Activated CD4-positive, alpha-beta T cell treated with anti-CD3 and anti-CD28 coated beads for 24 hours (primary cell): ENCODE measurements at regions not wholly inside any gene's neighbourhood (a gene's known extent, or its start where the extent isn't known, plus 50 kb on each side); places are given as distances from the start of the nearest gene placed in this dataset.

Experiments
- DNase-seq, 2 donors: peaks; one replicate each; pipeline ENCODE4 v3.0.0-alpha.2; 2020; ENCODE audit warnings: low read depth in 2 of 2

GRCh38 chr2:12110481-12110880 lies 364.0 kb downstream of the LPIN1 start:
- no peak for DNase-seq

GRCh38 chr2:12113412-12113811 lies 367.0 kb downstream of the LPIN1 start:
- no peak for DNase-seq

DNA sequence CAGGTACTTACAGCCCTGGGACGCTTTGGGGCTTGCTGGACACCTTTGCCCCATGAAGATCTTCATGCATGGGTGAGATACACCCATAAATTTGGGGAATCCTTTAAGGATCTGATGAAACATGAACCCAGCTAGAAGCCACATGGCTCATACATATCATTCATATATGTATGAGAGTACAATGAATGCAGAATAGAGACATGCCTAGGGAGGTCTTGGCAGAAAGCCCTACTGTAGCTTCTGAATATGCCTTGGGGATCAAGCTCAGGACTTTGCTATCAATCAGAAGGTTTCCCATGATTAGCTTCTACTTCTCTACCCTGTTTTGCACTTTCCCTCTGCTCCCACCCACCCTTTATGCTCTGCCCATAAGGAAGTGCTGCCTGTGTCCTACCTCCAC lies 368.4 kb downstream of the LPIN1 start:
- no peak for DNase-seq

- no peak for DNase-seq
These were observed 369.9 kb downstream of the LPIN1 start for GRCh38 chr2:12116228-12116750.

- no peak for DNase-seq
These were observed 373.4 kb downstream of the LPIN1 start for GRCh38 chr2:12119841-12120240.

GRCh38 chr2:12120281-12121150 lies 374.1 kb downstream of the LPIN1 start:
- DNase-seq = no peak

DNA sequence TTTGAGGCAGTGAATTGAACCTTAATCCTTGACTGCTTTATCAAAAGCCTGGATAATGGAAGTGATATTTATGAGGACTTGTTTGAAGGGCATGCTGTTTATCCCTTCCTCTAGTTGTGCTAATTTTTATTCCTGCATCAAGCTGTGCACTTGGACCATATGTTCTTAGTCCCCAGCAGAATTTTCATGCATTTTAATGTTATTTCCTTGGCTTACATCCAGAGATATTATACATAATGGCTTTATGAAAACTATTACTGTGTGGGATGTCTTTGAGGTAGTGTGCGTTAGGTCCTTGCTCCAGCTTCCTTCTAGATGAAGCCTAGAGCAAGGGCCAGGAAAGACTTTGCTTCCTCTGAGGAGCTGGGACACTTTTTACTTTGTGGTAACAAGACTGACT lies 378.4 kb downstream of the LPIN1 start:
- DNase-seq = no peak

- no peak for DNase-seq
These were observed 379.9 kb downstream of the LPIN1 start for GRCh38 chr2:12126318-12126717.

GRCh38 chr2:12127638-12128037 lies 381.2 kb downstream of the LPIN1 start:
- DNase-seq = no peak

- no peak for DNase-seq
These were observed 385.5 kb downstream of the LPIN1 start for GRCh38 chr2:12131975-12132374.

- DNase-seq = no peak
These were observed 395.3 kb downstream of the LPIN1 start for GRCh38 chr2:12141618-12142258.

- DNase-seq = no peak
These were observed 405.3 kb downstream of the LPIN1 start for GRCh38 chr2:12151716-12152115.

DNA sequence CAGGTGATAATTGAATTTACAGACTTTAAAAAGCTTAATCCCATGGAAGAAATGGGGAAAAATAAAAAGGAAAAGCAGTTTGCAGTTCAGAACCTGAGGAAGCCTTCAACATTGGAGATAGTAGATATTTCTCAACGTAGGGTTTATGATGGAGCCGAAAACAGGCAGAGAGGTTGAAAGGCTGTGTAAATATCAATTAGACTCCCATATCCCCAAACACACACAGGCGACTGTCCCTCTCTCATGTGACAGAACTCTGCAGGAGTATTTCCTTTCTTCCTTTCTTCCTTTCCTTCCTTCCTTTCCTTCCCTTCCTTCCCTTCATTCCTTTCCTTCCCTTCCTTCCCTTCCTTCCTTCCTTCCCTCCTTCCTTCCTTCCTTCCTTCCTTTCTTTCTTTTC lies 406.5 kb downstream of the LPIN1 start:
- no peak for DNase-seq

- DNase-seq = no peak
These were observed 409.0 kb downstream of the LPIN1 start for GRCh38 chr2:12155303-12156051.

DNA sequence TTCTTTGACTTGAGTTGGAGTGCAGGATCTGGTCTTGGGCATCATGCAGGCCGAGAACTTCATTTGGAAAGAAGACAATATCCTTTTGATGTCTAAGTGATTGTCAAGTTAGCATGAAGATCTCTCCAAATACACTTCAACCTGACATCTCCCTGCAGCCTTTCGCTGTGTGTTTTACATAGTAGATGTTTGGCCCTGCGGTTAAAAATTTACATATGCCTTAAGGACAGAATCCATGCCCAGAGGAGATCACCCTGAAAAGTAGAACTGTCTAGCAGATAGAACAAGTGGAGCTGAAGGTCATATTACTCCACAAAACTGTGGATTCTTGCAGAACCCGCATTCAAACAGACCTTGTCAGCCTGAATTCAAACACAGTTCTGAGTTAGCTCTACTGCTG lies 409.9 kb downstream of the LPIN1 start:
- DNase-seq = no peak

DNA sequence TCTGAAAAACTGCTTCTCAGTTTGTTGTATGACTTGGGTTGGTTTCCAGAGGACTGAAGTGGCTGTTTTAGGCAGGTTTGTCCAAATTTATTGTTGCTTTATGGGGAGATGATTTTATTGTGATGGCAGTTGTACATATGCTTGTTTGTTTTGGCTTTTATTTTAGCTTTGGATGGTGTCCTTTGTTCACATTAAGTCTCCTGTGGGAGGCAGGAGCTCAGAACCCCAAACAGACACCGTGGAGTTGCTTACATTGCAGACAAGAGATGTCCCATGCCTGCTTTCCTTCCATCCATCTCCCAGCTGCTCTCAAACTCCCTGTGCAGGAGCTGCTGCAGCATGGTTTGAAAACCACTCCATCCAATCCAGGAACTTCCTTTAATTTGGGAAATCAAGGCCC lies 414.7 kb downstream of the LPIN1 start:
- DNase-seq = no peak

GRCh38 chr2:12162269-12163247 lies 416.1 kb downstream of the LPIN1 start:
- no peak for DNase-seq

DNA sequence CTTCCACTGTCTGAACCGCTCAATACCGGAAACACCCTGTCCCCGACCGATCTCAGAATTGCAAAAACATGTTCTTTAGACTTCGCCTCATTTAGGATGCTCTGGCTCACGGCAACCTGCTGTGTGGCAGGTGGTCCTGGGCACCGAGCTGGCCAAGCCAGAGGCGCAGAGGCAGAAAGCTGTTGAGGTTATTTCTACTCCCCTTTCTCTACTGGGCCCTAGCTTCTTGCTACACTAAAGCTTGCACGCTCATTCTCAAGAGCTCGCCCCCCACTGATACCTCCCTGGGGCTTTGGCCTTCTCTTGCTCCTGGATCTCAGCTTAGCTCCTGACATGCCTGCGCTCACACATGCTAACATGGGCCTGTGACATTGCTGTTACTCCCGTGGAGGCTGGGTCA lies 417.4 kb downstream of the LPIN1 start:
- DNase-seq = no peak

DNA sequence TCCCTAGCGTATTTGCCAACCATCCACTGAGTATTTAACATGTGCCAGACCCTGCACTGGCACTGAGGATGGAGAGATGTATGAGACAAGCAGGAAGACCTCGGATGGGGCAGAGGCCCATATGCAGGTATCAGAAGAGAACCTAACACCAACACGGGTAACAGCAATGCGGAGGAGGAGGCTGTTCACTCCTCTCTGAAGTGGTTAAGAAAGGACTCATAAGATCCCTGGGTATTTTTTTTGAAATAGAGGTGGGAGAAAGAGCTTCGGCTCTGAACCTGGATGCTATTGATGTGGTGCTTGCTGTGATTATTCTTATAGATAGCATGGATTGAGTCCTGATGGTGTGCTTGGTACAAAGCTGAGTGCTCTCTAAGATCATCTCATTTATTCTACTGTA lies 418.3 kb downstream of the LPIN1 start:
- no peak for DNase-seq

DNA sequence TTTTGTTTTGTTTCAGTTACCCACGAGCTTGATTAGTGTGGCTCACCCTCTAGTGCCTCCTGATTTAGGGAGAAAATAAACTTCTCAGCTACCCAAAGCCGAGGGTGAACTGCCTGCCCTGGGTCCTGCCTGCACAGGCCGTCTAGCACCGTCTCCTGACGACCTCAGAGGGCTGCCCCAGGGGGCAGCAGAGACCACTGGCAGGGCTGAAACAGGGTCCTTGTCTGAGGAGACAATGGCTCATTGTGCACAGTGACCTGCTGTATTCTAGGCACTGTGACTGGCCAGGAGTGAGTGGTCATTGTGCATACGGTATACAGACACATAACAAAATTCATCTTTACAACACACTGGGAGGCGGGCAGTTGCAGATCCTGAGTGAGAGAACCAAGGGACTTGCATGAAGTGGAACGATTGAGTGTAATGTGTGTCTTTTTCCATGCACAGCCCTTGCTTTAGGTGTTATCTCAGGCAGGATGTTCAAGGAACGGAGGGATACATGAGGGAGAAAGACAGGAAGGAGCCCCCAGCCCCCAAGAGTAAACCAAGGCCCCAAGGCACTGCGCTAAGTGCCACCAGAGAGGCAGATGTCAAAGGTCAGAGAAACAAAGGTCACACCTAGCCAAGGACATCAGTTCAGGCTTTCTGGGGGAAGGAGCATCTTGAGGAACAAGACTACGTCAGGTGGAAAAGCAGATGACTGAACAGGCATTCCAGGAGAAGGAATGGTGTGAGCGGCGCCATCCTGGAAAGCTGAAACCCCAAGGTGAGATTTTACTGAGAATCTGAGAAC lies 421.3 kb downstream of the LPIN1 start:
- DNase-seq = no peak
